ENCODE measurements at regions not wholly inside any gene's neighbourhood (a gene's known extent, or its start where the extent isn't known, plus 50 kb on each side); places are given as distances from the start of the nearest gene placed in this dataset.

GRCh38 chr13:105266615-105267014 lies 1268.8 kb downstream of the EFNB2 start:
- ATAC-seq (no peak), DNase-seq (no peak)
- no peak overlapping the region for H3K4me2 ChIP-seq (ENCODE audit: low read length)
- no peaks in the 10 kb centered on the region for H3K36me3 ChIP-seq (ENCODE audit: low read depth, low read length)
- H3K4me1 ChIP-seq (ENCODE audit: insufficient read depth, low read length) = no peaks in the 10 kb centered on the region
- intact Hi-C loops (cut with micrococcal nuclease) = no loop called here
- no peak overlapping the region for H3K27ac ChIP-seq (ENCODE audit: low read length)
- H3K9ac ChIP-seq (ENCODE audit: low read length) = no peak overlapping the region
- H3F3A ChIP-seq (ENCODE audit: low read length, unreplicated experiment) = no peaks in the 10 kb centered on the region
- ChIA-PET CTCF (no interaction called here), POLR2A (ENCODE audit: unreplicated experiment) (no interaction called here)
- no TSS peak for BruUV-seq (replicated peaks)
- no peak overlapping the region for H2AFZ ChIP-seq (ENCODE audit: low read length)
- H3K4me3 ChIP-seq (ENCODE audit: low read length) = no peak overlapping the region
- H3K79me2 ChIP-seq (ENCODE audit: low read length) = no peaks in the 10 kb centered on the region
- no peaks in the 10 kb centered on the region for H3K9me2 ChIP-seq (replicated peaks; ENCODE audit: low read length)
- no peaks in the 10 kb centered on the region for H3K9me3 ChIP-seq (ENCODE audit: low read length)
- H3K27me3 ChIP-seq (ENCODE audit: low read length) = no peaks in the 10 kb centered on the region
- H4K20me1 ChIP-seq (ENCODE audit: low read length) = no peaks in the 10 kb centered on the region
- TF ChIP-seq EZH2 (IDR thresholded peaks at IDR 0.05; ENCODE audit: low read length, unreplicated experiment) (no peak), EZH2phosphoT487 (IDR thresholded peaks at IDR 0.05; ENCODE audit: borderline replicate concordance, low read length) (no peak), CTCF (conservative IDR thresholded peaks at IDR 0.05; ENCODE audit: low read depth, low read length) (no peak)

GRCh38 chr13:105262579-105262978 lies 1272.9 kb downstream of the EFNB2 start:
- CTCF ChIA-PET = no interaction called here

GRCh38 chr13:105259426-105259825 lies 1276.0 kb downstream of the EFNB2 start:
- Histone ChIP-seq H3K27me3 (ENCODE audit: low read length) (no peaks in the 10 kb centered on the region), H3K4me3 (ENCODE audit: low read length) (no peak overlapping the region), H4K20me1 (ENCODE audit: low read length) (no peaks in the 10 kb centered on the region), H3K9me2 (replicated peaks; ENCODE audit: low read length) (no peaks in the 10 kb centered on the region), H3K36me3 (ENCODE audit: low read depth, low read length) (no peaks in the 10 kb centered on the region), H3F3A (ENCODE audit: low read length, unreplicated experiment) (no peaks in the 10 kb centered on the region), H3K27ac (ENCODE audit: low read length) (no peak overlapping the region), H3K4me1 (ENCODE audit: insufficient read depth, low read length) (no peaks in the 10 kb centered on the region), H3K4me2 (ENCODE audit: low read length) (no peak overlapping the region), H3K79me2 (ENCODE audit: low read length) (no peaks in the 10 kb centered on the region), H2AFZ (ENCODE audit: low read length) (no peak overlapping the region), H3K9me3 (ENCODE audit: low read length) (no peaks in the 10 kb centered on the region), H3K9ac (ENCODE audit: low read length) (no peak overlapping the region)
- no peak for DNase-seq
- BruUV-seq (replicated peaks) = no TSS peak
- POLR2A ChIA-PET (ENCODE audit: unreplicated experiment) = no interaction called here
- TF ChIP-seq EZH2phosphoT487 (IDR thresholded peaks at IDR 0.05; ENCODE audit: borderline replicate concordance, low read length) (no peak), CTCF (conservative IDR thresholded peaks at IDR 0.05; ENCODE audit: low read depth, low read length) (no peak), EZH2 (IDR thresholded peaks at IDR 0.05; ENCODE audit: low read length, unreplicated experiment) (no peak)
- ATAC-seq = no peak
- intact Hi-C loops (cut with micrococcal nuclease) = no loop called here
- CTCF ChIA-PET = no interaction called here

More at GRCh38 chr13:105262579-105262978, 1272.9 kb downstream of the EFNB2 start:
- Histone ChIP-seq H2AFZ (ENCODE audit: low read length) (no peak overlapping the region), H3K9ac (ENCODE audit: low read length) (no peak overlapping the region), H3K9me3 (ENCODE audit: low read length) (no peaks in the 10 kb centered on the region), H3K27ac (ENCODE audit: low read length) (no peak overlapping the region), H3K4me1 (ENCODE audit: insufficient read depth, low read length) (no peaks in the 10 kb centered on the region), H3K79me2 (ENCODE audit: low read length) (no peaks in the 10 kb centered on the region), H4K20me1 (ENCODE audit: low read length) (no peaks in the 10 kb centered on the region), H3K4me2 (ENCODE audit: low read length) (no peak overlapping the region), H3K4me3 (ENCODE audit: low read length) (no peak overlapping the region), H3K9me2 (replicated peaks; ENCODE audit: low read length) (no peaks in the 10 kb centered on the region), H3K36me3 (ENCODE audit: low read depth, low read length) (no peaks in the 10 kb centered on the region), H3K27me3 (ENCODE audit: low read length) (no peaks in the 10 kb centered on the region), H3F3A (ENCODE audit: low read length, unreplicated experiment) (no peaks in the 10 kb centered on the region)
- TF ChIP-seq EZH2 (IDR thresholded peaks at IDR 0.05; ENCODE audit: low read length, unreplicated experiment) (no peak), EZH2phosphoT487 (IDR thresholded peaks at IDR 0.05; ENCODE audit: borderline replicate concordance, low read length) (no peak), CTCF (conservative IDR thresholded peaks at IDR 0.05; ENCODE audit: low read depth, low read length) (no peak)
- POLR2A ChIA-PET (ENCODE audit: unreplicated experiment) = no interaction called here
- ATAC-seq (no peak), DNase-seq (no peak)
- intact Hi-C loops (cut with micrococcal nuclease) = no loop called here
- no TSS peak for BruUV-seq (replicated peaks)
